ENCODE measurements at regions not wholly inside any gene's neighbourhood (a gene's known extent, or its start where the extent isn't known, plus 50 kb on each side); places are given as distances from the start of the nearest gene placed in this dataset.

DNA sequence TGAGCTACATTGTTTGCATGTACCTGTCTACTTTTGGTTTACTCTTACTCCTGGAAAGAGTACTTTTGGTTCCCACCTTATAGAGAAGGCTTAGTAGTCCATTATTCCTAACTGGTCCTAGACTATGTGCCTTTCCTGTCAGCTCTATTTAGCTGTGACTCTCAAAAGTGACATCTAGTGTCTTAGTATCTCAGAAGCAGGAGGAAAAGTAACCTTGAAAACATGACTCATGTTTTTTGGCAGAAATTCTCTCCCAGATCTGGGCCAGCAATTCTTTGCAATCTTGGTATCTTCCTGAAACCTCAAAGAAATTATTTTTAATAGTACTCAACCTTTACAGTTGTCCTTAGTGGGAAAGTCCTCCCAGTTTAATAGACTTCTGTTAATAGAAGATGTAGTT, 691.7 kb upstream of the SEMA6A start:
- no peak for TF ChIP-seq CTCF (IDR thresholded peaks at IDR 0.05; ENCODE audit: low read depth, low read length)
- no peak for TF ChIP-seq EZH2phosphoT487 (IDR thresholded peaks at IDR 0.05; ENCODE audit: low read depth)

Measured in OCI-LY3 (cell line).